SH-SY5Y (cell line): ENCODE measurements at regions not wholly inside any gene's neighbourhood (a gene's known extent, or its start where the extent isn't known, plus 50 kb on each side); places are given as distances from the start of the nearest gene placed in this dataset.

Experiments
- GATA2 ChIP-seq: IDR thresholded peaks from 2 replicates; pipeline ENCODE4 v1.6.1; 2011; ENCODE audit warnings: mild to moderate bottlenecking, low read depth, low read length
- GATA3 ChIP-seq: IDR thresholded peaks from 2 replicates; pipeline ENCODE4 v1.6.1; 2011; ENCODE audit warnings: low read depth, mild to moderate bottlenecking, low read length, moderate library complexity

DNA sequence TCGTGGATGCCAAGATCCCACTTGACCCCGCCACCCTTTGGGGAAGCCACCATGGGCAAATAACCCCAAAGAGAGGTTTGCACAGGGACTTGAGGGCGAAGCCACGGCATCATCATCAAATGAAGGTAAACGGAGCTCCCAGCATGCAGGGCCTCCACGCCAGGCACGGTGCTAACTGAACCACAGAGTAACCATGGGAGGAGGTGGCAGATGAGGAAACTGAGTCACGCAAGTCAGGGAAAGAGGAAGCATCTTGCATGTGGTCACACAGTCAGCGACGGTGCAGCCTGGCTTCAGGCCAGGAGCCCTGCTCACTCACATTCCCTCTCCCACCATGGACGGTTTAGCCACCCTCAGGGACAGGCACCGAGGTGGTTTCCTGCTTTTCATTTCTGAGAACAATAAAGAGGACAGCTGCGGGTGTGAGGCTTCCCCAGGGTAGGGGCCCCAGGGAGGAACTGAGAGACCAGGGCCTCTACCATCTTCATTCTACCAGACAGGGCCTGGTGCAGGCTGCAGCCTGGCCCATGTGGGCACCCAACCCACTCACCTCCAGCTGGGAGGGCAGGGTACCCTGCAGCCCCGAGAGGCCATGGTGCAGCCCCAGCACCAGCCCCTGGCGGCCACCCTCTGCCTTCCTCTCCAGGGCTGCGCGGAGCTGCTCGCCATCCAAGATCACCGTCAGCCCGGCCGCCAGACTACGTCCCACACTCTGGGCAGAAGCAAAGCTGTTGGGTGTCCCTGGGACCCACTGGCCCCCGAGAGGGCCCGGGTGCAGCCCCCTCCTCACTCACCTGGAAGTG lies 78.3 kb downstream of the RMI2 start:
- TF ChIP-seq GATA2 (no peak), GATA3 (no peak)
